ENCODE measurements at regions not wholly inside any gene's neighbourhood (a gene's known extent, or its start where the extent isn't known, plus 50 kb on each side); places are given as distances from the start of the nearest gene placed in this dataset.

GRCh38 chr2:210873631-210874030 lies 317.2 kb downstream of the CPS1 start:
- no peak overlapping the region for H4K91ac ChIP-seq (replicated peaks; ENCODE audit: insufficient read length, low read length)
- no peak overlapping the region for H2BK5ac ChIP-seq (ENCODE audit: low read depth, low read length)
- no peak overlapping the region for H2BK20ac ChIP-seq (ENCODE audit: low read length)
- H2BK15ac ChIP-seq (ENCODE audit: low read length): no peak overlapping the region
- H2AFZ ChIP-seq (ENCODE audit: low read length): no peak overlapping the region
- TF ChIP-seq, protein P1, sequence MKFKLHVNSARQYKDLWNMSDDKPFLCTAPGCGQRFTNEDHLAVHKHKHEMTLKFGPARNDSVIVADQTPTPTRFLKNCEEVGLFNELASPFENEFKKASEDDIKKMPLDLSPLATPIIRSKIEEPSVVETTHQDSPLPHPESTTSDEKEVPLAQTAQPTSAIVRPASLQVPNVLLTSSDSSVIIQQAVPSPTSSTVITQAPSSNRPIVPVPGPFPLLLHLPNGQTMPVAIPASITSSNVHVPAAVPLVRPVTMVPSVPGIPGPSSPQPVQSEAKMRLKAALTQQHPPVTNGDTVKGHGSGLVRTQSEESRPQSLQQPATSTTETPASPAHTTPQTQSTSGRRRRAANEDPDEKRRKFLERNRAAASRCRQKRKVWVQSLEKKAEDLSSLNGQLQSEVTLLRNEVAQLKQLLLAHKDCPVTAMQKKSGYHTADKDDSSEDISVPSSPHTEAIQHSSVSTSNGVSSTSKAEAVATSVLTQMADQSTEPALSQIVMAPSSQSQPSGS (IDR thresholded peaks at IDR 0.05; ENCODE audit: low read length): no peak
- TF ChIP-seq SRF (IDR thresholded peaks at IDR 0.05; ENCODE audit: low read depth, low read length) (no peak), SP1 (IDR thresholded peaks at IDR 0.05; ENCODE audit: low read depth, low read length) (no peak), CTBP2 (IDR thresholded peaks at IDR 0.05; ENCODE audit: borderline replicate concordance, insufficient read depth, insufficient read length, low read length) (no peak), MAFK (IDR thresholded peaks at IDR 0.05; ENCODE audit: low read depth, low read length) (no peak), BCL11A (IDR thresholded peaks at IDR 0.05; ENCODE audit: low read depth in 2 of 2, low read length in 2 of 2) (no peak), SUZ12 (IDR thresholded peaks at IDR 0.05; ENCODE audit: low read length) (no peak), ZNF274 (IDR thresholded peaks at IDR 0.05; ENCODE audit: borderline replicate concordance, extremely low read depth, low read length) (no peak)
- TF ChIP-seq, protein P2, sequence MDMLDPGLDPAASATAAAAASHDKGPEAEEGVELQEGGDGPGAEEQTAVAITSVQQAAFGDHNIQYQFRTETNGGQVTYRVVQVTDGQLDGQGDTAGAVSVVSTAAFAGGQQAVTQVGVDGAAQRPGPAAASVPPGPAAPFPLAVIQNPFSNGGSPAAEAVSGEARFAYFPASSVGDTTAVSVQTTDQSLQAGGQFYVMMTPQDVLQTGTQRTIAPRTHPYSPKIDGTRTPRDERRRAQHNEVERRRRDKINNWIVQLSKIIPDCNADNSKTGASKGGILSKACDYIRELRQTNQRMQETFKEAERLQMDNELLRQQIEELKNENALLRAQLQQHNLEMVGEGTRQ (IDR thresholded peaks at IDR 0.05; ENCODE audit: low read length): no peak
- H3K27me3 ChIP-seq (replicated peaks in 1 of 4; ENCODE audit: control insufficient read depth in 3 of 4, extremely low read depth in 1 of 4, insufficient read depth in 3 of 4, low read length in 3 of 4): no peaks in the 10 kb centered on the region
- H2AK5ac ChIP-seq (ENCODE audit: low read depth, low read length): no peak overlapping the region
- no peaks in the 10 kb centered on the region for H3K23me2 ChIP-seq (ENCODE audit: low read depth, low read length)
- H4K8ac ChIP-seq (ENCODE audit: extremely low read depth, insufficient read depth, low read length): no peak overlapping the region
- no peak overlapping the region for H3K4me2 ChIP-seq (ENCODE audit: insufficient read depth in 1 of 2, low read depth in 2 of 2, low read length in 2 of 2)
- H3K36me3 ChIP-seq (ENCODE audit: control insufficient read depth in 2 of 4, insufficient read depth in 4 of 4, low read length in 3 of 4): no peaks in the 10 kb centered on the region
- no peak overlapping the region for H3K23ac ChIP-seq (ENCODE audit: insufficient read length)
- no peak overlapping the region for H3K14ac ChIP-seq (ENCODE audit: insufficient read length)
- FAIRE-seq (no peak), DNase-seq (ENCODE audit: low read depth in 1 of 2, low spot score in 2 of 2) (no peak)
- no peak overlapping the region for H4K5ac ChIP-seq (ENCODE audit: insufficient read length, low read depth, low read length)
- CTCF ChIA-PET (ENCODE audit: partially characterized antibody): no interaction called here
- H3K4me1 ChIP-seq (replicated peaks in 1 of 4; ENCODE audit: control insufficient read depth in 3 of 4, insufficient read depth in 4 of 4, low read length in 3 of 4): no peaks in the 10 kb centered on the region
- H3K79me1 ChIP-seq (ENCODE audit: low read depth, low read length): no peaks in the 10 kb centered on the region
- H3K9ac ChIP-seq (replicated peaks in 1 of 4; ENCODE audit: extremely low read depth in 1 of 4, low read depth in 3 of 4, low read length in 3 of 4): no peak overlapping the region
- WGBS, 2 experiments (ENCODE audit: extremely low coverage in 1 of 2, insufficient coverage in 1 of 2, insufficient read length in 1 of 2, insufficient replicate concordance in 2 of 2, low coverage in 1 of 2, low lambda C conversion rate in 2 of 2, missing lambda C conversion rate in 1 of 2): 90% methylated on average over 1 of the region's 1 CpG; no CpG with 5 or more reads in 1 of the 2 experiments
- H2BK120ac ChIP-seq (replicated peaks; ENCODE audit: low read depth, low read length): no peak overlapping the region
- H4K20me1 ChIP-seq (replicated peaks in 1 of 2; ENCODE audit: control insufficient read depth in 1 of 2, insufficient read depth in 2 of 2, low read length in 2 of 2): no peaks in the 10 kb centered on the region
- no peak overlapping the region for H3K56ac ChIP-seq (replicated peaks; ENCODE audit: insufficient read length, low read depth, low read length)
- H3K9me3 ChIP-seq (ENCODE audit: insufficient read depth in 2 of 2, low read depth in 1 of 2, low read length in 1 of 2): no peaks in the 10 kb centered on the region
- no peak overlapping the region for H3K18ac ChIP-seq (ENCODE audit: extremely low read depth, low read length)
- no peak overlapping the region for H2BK12ac ChIP-seq (ENCODE audit: low read depth, low read length)
- no peak overlapping the region for H3K4me3 ChIP-seq (ENCODE audit: extremely low read depth in 1 of 4, insufficient read depth in 2 of 4, low read depth in 3 of 4, low read length in 4 of 4)
- H3K79me2 ChIP-seq (ENCODE audit: control insufficient read depth in 1 of 2, insufficient read depth in 2 of 2, low read length in 2 of 2): no peaks in the 10 kb centered on the region
- POLR2A ChIA-PET (ENCODE audit: partially characterized antibody): no interaction called here
- no peak overlapping the region for H3K4ac ChIP-seq (replicated peaks; ENCODE audit: insufficient read length, low read depth, low read length)
- H3K27ac ChIP-seq (ENCODE audit: low read depth, low read length): no peak overlapping the region
